Progenitor cell of endocrine pancreas (in vitro differentiated cells): ENCODE measurements at regions not wholly inside any gene's neighbourhood (a gene's known extent, or its start where the extent isn't known, plus 50 kb on each side); places are given as distances from the start of the nearest gene placed in this dataset.
A peak's percentile ranks its signal among the peaks of the same experiment; 100 is the strongest.
"Not testable (repeated sequence)": the region's sequence is repeated elsewhere in the genome, so short reads cannot be mapped to it uniquely, and the experiment has no call there.

ENCODE experiments used
- DNase-seq: peaks from one replicate; pipeline ENCODE4 v3.0.0; 2021; ENCODE audit warnings: low spot score; ENCODE audit not compliant: unreplicated experiment
- H3K27ac Mint-ChIP-seq: 2 replicates; pipeline ENCODE4 v1.8.0; 2021; ENCODE audit warnings: mild to moderate bottlenecking, moderate library complexity, mixed read lengths
- H3K27me3 Mint-ChIP-seq: 2 replicates; pipeline ENCODE4 v1.8.0; 2021; ENCODE audit warnings: mixed read lengths
- H3K36me3 Mint-ChIP-seq: 2 replicates; pipeline ENCODE4 v1.8.0; 2022; ENCODE audit warnings: mixed read lengths; ENCODE audit not compliant: insufficient read depth
- H3K4me1 Mint-ChIP-seq: 2 replicates; pipeline ENCODE4 v1.8.0; 2021; ENCODE audit warnings: low read depth, mixed read lengths
- H3K4me3 Mint-ChIP-seq: 2 replicates; pipeline ENCODE4 v1.8.0; 2021; ENCODE audit warnings: low read depth, mild to moderate bottlenecking, moderate library complexity, mixed read lengths
- H3K9me3 Mint-ChIP-seq: 2 replicates; pipeline ENCODE4 v1.8.0; 2021; ENCODE audit warnings: low read depth, mixed read lengths
- CTCF ChIP-seq: fragments of 200-600 bp; sonication (generic); IDR thresholded peaks from one replicate; pipeline ENCODE4 v1.5.0; 2021; ENCODE audit warnings: antibody characterized with exemption, mild to moderate bottlenecking; ENCODE audit not compliant: unreplicated experiment

GRCh38 chr20:58573986-58574385 is 58.8 kb upstream of the APCDD1L start:
- no peak overlapping the region for H3K27ac Mint-ChIP-seq
- H3K9me3 Mint-ChIP-seq, result no peaks in the 10 kb centered on the region
- peaks cover 7% of the 10 kb centered on the region for H3K4me1 Mint-ChIP-seq
- H3K27me3 Mint-ChIP-seq, result peaks cover 12% of the 10 kb centered on the region
- TF ChIP-seq CTCF, result no peak
- H3K36me3 Mint-ChIP-seq, result no peaks in the 10 kb centered on the region
- H3K4me3 Mint-ChIP-seq, result no peak overlapping the region
- DNase-seq, result no peak

GRCh38 chr20:58573257-58573656 is 58.1 kb upstream of the APCDD1L start:
- no peak for DNase-seq
- H3K27me3 Mint-ChIP-seq, result peaks cover 11% of the 10 kb centered on the region
- no peaks in the 10 kb centered on the region for H3K36me3 Mint-ChIP-seq
- no peak overlapping the region for H3K4me3 Mint-ChIP-seq
- no peaks in the 10 kb centered on the region for H3K9me3 Mint-ChIP-seq
- H3K4me1 Mint-ChIP-seq, result peaks cover 7% of the 10 kb centered on the region
- TF ChIP-seq CTCF, result no peak
- no peak overlapping the region for H3K27ac Mint-ChIP-seq

- peak overlapping the region; percentile 67 for H3K27ac Mint-ChIP-seq
- H3K9me3 Mint-ChIP-seq, H3K36me3 Mint-ChIP-seq, H3K4me1 Mint-ChIP-seq, DNase-seq, H3K4me3 Mint-ChIP-seq: not testable (repeated sequence)
- H3K27me3 Mint-ChIP-seq, result peaks cover 10% of the 10 kb centered on the region
Measured at GRCh38 chr20:58572428-58572763, 57.2 kb upstream of the APCDD1L start.

GRCh38 chr20:58571693-58572427 is 56.7 kb upstream of the APCDD1L start:
- peak overlapping the region; percentile 71 for H3K27ac Mint-ChIP-seq
- H3K9me3 Mint-ChIP-seq, result no peaks in the 10 kb centered on the region
- H3K4me3 Mint-ChIP-seq, result no peak overlapping the region
- no peak for DNase-seq
- H3K27me3 Mint-ChIP-seq, result peaks cover 7% of the 10 kb centered on the region
- H3K4me1 Mint-ChIP-seq, result peaks cover 7% of the 10 kb centered on the region
- TF ChIP-seq CTCF, result no peak
- no peaks in the 10 kb centered on the region for H3K36me3 Mint-ChIP-seq

GRCh38 chr20:58571356-58571692 is 56.1 kb upstream of the APCDD1L start:
- H3K36me3 Mint-ChIP-seq, result no peaks in the 10 kb centered on the region
- H3K4me1 Mint-ChIP-seq, result peaks cover 7% of the 10 kb centered on the region
- H3K27ac Mint-ChIP-seq, result no peak overlapping the region
- no peaks in the 10 kb centered on the region for H3K9me3 Mint-ChIP-seq
- no peak overlapping the region for H3K4me3 Mint-ChIP-seq
- no peak for TF ChIP-seq CTCF
- DNase-seq, result no peak
- H3K27me3 Mint-ChIP-seq, result peaks cover 7% of the 10 kb centered on the region

GRCh38 chr20:58570204-58570859 is 55.1 kb upstream of the APCDD1L start:
- TF ChIP-seq CTCF, result no peak
- Mint-ChIP-seq H3K27ac (no peak overlapping the region), H3K36me3 (no peaks in the 10 kb centered on the region), H3K9me3 (no peaks in the 10 kb centered on the region), H3K27me3 (peaks cover 7% of the 10 kb centered on the region), H3K4me1 (peaks cover 7% of the 10 kb centered on the region), H3K4me3 (no peak overlapping the region)
- DNase-seq, result no peak
